ENCODE measurements at regions not wholly inside any gene's neighbourhood (a gene's known extent, or its start where the extent isn't known, plus 50 kb on each side); places are given as distances from the start of the nearest gene placed in this dataset.

DNA sequence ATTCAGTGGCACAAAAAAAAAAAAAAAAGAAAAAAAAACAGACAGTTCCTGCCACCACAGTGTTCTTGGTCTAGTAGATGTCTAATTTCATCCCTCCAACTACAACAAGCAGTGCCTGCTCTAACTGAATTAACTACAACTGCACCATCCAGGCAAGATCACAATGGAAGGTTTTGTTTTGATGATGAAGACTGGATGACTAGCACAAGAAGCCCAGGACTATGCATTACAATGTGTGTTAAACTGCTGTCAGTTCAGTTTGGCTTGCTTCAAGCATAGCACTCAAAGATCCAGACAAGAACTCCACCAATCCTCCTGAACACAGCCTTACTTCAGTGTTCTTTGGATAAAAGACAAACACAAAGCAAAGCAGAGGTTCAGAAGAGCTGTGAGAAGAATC is 279.9 kb downstream of the GRIN2B start:
- H3K27me3 ChIP-seq (ENCODE audit: control insufficient read depth, insufficient read depth, low read length), result no peaks in the 10 kb centered on the region
- no peaks in the 10 kb centered on the region for H3K36me3 ChIP-seq (ENCODE audit: control insufficient read depth, insufficient read depth, low read length)
- FAIRE-seq, result no peak
- TF ChIP-seq, protein P1, sequence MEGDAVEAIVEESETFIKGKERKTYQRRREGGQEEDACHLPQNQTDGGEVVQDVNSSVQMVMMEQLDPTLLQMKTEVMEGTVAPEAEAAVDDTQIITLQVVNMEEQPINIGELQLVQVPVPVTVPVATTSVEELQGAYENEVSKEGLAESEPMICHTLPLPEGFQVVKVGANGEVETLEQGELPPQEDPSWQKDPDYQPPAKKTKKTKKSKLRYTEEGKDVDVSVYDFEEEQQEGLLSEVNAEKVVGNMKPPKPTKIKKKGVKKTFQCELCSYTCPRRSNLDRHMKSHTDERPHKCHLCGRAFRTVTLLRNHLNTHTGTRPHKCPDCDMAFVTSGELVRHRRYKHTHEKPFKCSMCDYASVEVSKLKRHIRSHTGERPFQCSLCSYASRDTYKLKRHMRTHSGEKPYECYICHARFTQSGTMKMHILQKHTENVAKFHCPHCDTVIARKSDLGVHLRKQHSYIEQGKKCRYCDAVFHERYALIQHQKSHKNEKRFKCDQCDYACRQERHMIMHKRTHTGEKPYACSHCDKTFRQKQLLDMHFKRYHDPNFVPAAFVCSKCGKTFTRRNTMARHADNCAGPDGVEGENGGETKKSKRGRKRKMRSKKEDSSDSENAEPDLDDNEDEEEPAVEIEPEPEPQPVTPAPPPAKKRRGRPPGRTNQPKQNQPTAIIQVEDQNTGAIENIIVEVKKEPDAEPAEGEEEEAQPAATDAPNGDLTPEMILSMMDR (IDR thresholded peaks at IDR 0.05; ENCODE audit: insufficient read depth, low read length, severe bottlenecking), result no peak
- no peak overlapping the region for H3K4me3 ChIP-seq (ENCODE audit: low read depth, low read length)
- DNase-seq (ENCODE audit: low read depth), result no peak

DNA sequence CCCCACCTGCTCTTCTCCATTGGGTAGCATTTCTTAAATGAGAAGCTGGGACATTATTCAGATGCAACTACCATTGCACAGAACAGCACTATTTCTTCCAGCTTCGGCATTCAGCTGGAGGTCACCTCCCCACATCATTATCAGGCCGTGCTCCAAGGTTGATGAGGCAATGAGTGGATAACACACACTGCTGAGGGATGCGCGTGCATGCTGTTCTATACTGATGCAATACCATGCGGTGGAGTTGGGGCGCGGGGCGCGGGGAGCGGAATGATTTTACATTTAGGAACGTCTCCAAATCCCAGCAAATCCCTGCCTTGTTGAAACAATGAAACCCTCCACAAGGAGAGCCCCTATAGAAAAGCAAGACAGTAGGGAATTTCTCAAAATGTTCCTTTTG is 283.4 kb downstream of the GRIN2B start:
- Histone ChIP-seq H3K27me3 (ENCODE audit: control insufficient read depth, insufficient read depth, low read length) (no peaks in the 10 kb centered on the region), H3K4me3 (ENCODE audit: low read depth, low read length) (no peak overlapping the region), H3K36me3 (ENCODE audit: control insufficient read depth, insufficient read depth, low read length) (no peaks in the 10 kb centered on the region)
- TF ChIP-seq, protein P1 (IDR thresholded peaks at IDR 0.05; ENCODE audit: insufficient read depth, low read length, severe bottlenecking), result no peak
- DNase-seq (ENCODE audit: low read depth) (no peak), FAIRE-seq (no peak)

DNA sequence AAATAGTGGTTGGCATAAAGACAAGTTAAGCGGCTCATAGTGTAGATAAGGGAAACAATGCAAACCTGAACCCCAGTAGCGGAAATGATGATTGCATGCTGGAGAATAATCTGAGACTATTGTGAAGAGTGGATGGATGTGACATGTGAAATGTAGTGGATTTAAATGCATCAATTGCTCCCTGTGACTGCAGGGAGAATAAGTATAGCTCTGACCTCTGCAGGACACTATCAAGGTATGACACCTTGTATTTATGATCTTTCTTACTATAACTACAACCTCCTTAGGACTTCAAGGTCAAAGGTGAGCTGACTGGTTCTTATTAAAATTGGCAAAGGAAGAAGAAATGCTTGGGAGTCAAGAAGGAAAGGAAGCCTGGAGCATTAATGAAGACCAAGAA is 285.6 kb downstream of the GRIN2B start:
- Histone ChIP-seq H3K36me3 (ENCODE audit: control insufficient read depth, insufficient read depth, low read length) (no peaks in the 10 kb centered on the region), H3K27me3 (ENCODE audit: control insufficient read depth, insufficient read depth, low read length) (no peaks in the 10 kb centered on the region), H3K4me3 (ENCODE audit: low read depth, low read length) (no peak overlapping the region)
- no peak for DNase-seq (ENCODE audit: low read depth)
- FAIRE-seq, result no peak
- TF ChIP-seq, protein P1 (IDR thresholded peaks at IDR 0.05; ENCODE audit: insufficient read depth, low read length, severe bottlenecking), result no peak

DNA sequence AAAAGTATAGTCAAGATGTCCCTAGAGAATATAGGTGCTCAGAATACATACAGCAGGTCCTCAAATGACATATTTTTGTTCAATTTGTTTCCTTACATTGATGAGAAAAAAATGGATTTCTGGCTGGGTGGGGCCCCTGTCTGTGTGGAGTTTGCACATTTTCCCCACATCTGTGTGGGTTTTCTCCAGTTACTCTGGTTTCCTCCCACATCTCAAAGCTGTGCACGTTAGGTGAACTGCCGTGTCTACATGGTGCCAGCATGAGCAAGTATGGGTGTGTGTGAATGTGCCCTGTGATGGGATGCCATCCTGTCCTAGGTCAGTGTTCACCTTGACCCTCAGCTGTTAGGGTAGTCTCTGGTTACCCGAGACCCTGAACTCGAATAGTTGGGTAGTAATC is 289.1 kb downstream of the GRIN2B start:
- no peaks in the 10 kb centered on the region for H3K36me3 ChIP-seq (ENCODE audit: control insufficient read depth, insufficient read depth, low read length)
- H3K27me3 ChIP-seq (ENCODE audit: control insufficient read depth, insufficient read depth, low read length), result no peaks in the 10 kb centered on the region
- FAIRE-seq (no peak), DNase-seq (ENCODE audit: low read depth) (no peak)
- TF ChIP-seq, protein P1 (IDR thresholded peaks at IDR 0.05; ENCODE audit: insufficient read depth, low read length, severe bottlenecking), result no peak
- no peak overlapping the region for H3K4me3 ChIP-seq (ENCODE audit: low read depth, low read length)

DNA sequence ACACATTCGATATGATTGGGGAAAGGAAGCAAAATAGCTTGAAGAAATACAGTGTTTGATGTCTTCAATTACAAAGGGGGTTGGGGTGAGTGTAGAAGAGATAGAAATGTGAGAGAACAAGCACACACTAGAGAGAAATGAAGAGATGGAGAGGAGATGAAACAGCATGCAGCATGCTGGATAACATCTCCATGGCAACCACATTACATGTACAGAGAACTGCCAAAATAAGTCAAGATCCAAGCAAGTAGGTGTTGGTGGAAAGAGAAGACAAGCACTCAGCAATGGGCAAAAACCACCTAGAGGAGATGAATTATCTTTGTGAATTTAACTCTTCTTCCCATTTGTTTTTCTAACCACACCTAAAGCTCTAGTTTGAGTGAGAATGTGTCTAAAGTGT is 289.8 kb downstream of the GRIN2B start:
- TF ChIP-seq, protein P1 (IDR thresholded peaks at IDR 0.05; ENCODE audit: insufficient read depth, low read length, severe bottlenecking), result no peak
- Histone ChIP-seq H3K27me3 (ENCODE audit: control insufficient read depth, insufficient read depth, low read length) (no peaks in the 10 kb centered on the region), H3K36me3 (ENCODE audit: control insufficient read depth, insufficient read depth, low read length) (no peaks in the 10 kb centered on the region), H3K4me3 (ENCODE audit: low read depth, low read length) (no peak overlapping the region)
- FAIRE-seq (no peak), DNase-seq (ENCODE audit: low read depth) (no peak)

DNA sequence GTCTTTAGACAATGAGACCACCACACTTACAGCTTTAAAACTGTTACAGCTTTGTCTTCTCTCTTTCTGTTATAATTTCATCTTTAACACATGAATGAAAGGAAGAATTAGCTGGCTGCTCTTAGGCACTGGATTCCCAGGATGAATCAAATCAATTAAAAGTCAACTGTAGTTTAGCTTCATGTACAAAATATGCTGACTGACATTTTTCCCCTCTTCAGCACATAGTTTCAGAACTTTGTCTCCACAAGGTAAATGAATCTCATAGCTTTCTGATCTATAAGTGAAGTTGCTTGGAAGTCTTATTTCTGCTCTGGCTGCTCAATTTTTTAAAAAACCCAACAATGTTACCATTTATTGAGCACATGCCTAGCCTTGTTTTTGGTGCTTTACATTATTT is 293.8 kb downstream of the GRIN2B start:
- DNase-seq (ENCODE audit: low read depth), result no peak
- no peak overlapping the region for H3K4me3 ChIP-seq (ENCODE audit: low read depth, low read length)
- H3K36me3 ChIP-seq (ENCODE audit: control insufficient read depth, insufficient read depth, low read length), result no peaks in the 10 kb centered on the region
- no peak for FAIRE-seq
- H3K27me3 ChIP-seq (ENCODE audit: control insufficient read depth, insufficient read depth, low read length), result no peaks in the 10 kb centered on the region
- TF ChIP-seq, protein P1 (IDR thresholded peaks at IDR 0.05; ENCODE audit: insufficient read depth, low read length, severe bottlenecking), result no peak

All from bronchial epithelial cell (primary cell).